Trophoblast cell (in vitro differentiated cells and primary cell): ENCODE measurements at regions not wholly inside any gene's neighbourhood (a gene's known extent, or its start where the extent isn't known, plus 50 kb on each side); places are given as distances from the start of the nearest gene placed in this dataset.

Source experiments
- DNase-seq, 2 donors: peaks; one replicate each; pipeline ENCODE4 v3.0.0-alpha.2; 2016
- H2AFZ ChIP-seq: 2 replicates; pipeline ENCODE4 v1.6.1; 2013; ENCODE audit warnings: low read length, moderate library complexity, mild to moderate bottlenecking; ENCODE audit not compliant: insufficient read depth, poor library complexity
- H2AK5ac ChIP-seq: 2 replicates; pipeline ENCODE4 v1.6.1; 2013; ENCODE audit warnings: mild to moderate bottlenecking, low read length
- H2BK120ac ChIP-seq: 2 replicates; pipeline ENCODE4 v1.6.1; 2013; ENCODE audit warnings: low read length, mild to moderate bottlenecking, moderate library complexity; ENCODE audit not compliant: insufficient read depth, poor library complexity
- H2BK12ac ChIP-seq: 2 replicates; pipeline ENCODE4 v1.6.1; 2013; ENCODE audit warnings: mild to moderate bottlenecking, low read length, moderate library complexity
- H2BK5ac ChIP-seq: 2 replicates; pipeline ENCODE4 v1.6.1; 2013; ENCODE audit warnings: low read length, low read depth, moderate library complexity, mild to moderate bottlenecking; ENCODE audit not compliant: poor library complexity
- H3K14ac ChIP-seq: 2 replicates; pipeline ENCODE4 v1.6.1; 2013; ENCODE audit warnings: mild to moderate bottlenecking, low read length
- H3K18ac ChIP-seq: 2 replicates; pipeline ENCODE4 v1.6.1; 2013; ENCODE audit warnings: mild to moderate bottlenecking, low read length
- H3K23ac ChIP-seq: 2 replicates; pipeline ENCODE4 v1.6.1; 2013; ENCODE audit warnings: low read length
- H3K27ac ChIP-seq: 2 replicates; pipeline ENCODE4 v1.5.1; 2013; ENCODE audit warnings: low read depth, mild to moderate bottlenecking, inconsistent platforms, low read length, moderate library complexity
- H3K27me3 ChIP-seq: 2 replicates; pipeline ENCODE4 v1.6.1; 2013; ENCODE audit warnings: inconsistent platforms, mild to moderate bottlenecking, low read length, moderate library complexity; ENCODE audit not compliant: insufficient read depth
- H3K36me3 ChIP-seq, 2 experiments: 1 replicate in 1 of 2; 2 replicates in 1 of 2; pipeline ENCODE4 v1.6.1; 2013; ENCODE audit warnings: low read length in 2 of 2, mild to moderate bottlenecking in 2 of 2, moderate library complexity in 1 of 2; ENCODE audit not compliant: insufficient read depth in 2 of 2, control insufficient read depth in 1 of 2
- H3K4ac ChIP-seq: 2 replicates; pipeline ENCODE4 v1.6.1; 2013; ENCODE audit warnings: low read depth, mild to moderate bottlenecking, low read length, moderate library complexity
- H3K4me1 ChIP-seq, 2 experiments: 1 replicate in 1 of 2; 2 replicates in 1 of 2; pipeline ENCODE4 v1.6.1; 2013; ENCODE audit warnings: low read length in 2 of 2, mild to moderate bottlenecking in 2 of 2, moderate library complexity in 1 of 2; ENCODE audit not compliant: insufficient read depth in 2 of 2, control insufficient read depth in 1 of 2
- H3K4me2 ChIP-seq: 2 replicates; pipeline ENCODE4 v1.6.1; 2013; ENCODE audit warnings: inconsistent platforms, mild to moderate bottlenecking, low read length, moderate library complexity
- H3K4me3 ChIP-seq: 2 replicates; pipeline ENCODE4 v1.5.1; 2013; ENCODE audit warnings: mild to moderate bottlenecking, low read depth, low read length, inconsistent platforms
- H3K79me1 ChIP-seq: one replicate; pipeline ENCODE4 v1.6.1; 2013; ENCODE audit warnings: low read length
- H3K79me2 ChIP-seq: 2 replicates; pipeline ENCODE4 v1.6.1; 2013; ENCODE audit warnings: low read length, mild to moderate bottlenecking; ENCODE audit not compliant: control insufficient read depth, insufficient read depth, poor library complexity
- H3K9ac ChIP-seq: 2 replicates; pipeline ENCODE4 v1.6.1; 2013; ENCODE audit warnings: mild to moderate bottlenecking, low read length
- H3K9me3 ChIP-seq: 2 replicates; pipeline ENCODE4 v1.6.1; 2013; ENCODE audit warnings: low read depth, mild to moderate bottlenecking, control low read depth, inconsistent platforms, low read length; ENCODE audit not compliant: insufficient read depth
- H4K12ac ChIP-seq: 2 replicates; pipeline ENCODE4 v1.6.1; 2013; ENCODE audit warnings: low read depth, mild to moderate bottlenecking, low read length, moderate library complexity
- H4K8ac ChIP-seq: 2 replicates; pipeline ENCODE4 v1.6.1; 2013; ENCODE audit warnings: low read depth, mild to moderate bottlenecking, low read length, moderate library complexity
- H4K91ac ChIP-seq: one replicate; pipeline ENCODE4 v1.6.1; 2013; ENCODE audit warnings: low read depth, mild to moderate bottlenecking, low read length, moderate library complexity
- WGBS: extraction: QIAGEN DNeasy Blood & Tissue Kit; methylation state at CpG from one replicate; pipeline ENCODE4 v1.1.7; 2013; ENCODE audit warnings: missing lambda C conversion rate; ENCODE audit not compliant: insufficient read length, insufficient coverage; ENCODE audit errors: extremely low coverage; 5-methylcytosine and 5-hydroxymethylcytosine counted together

GRCh38 chr9:88053856-88054501, 79.6 kb upstream of the CDK20 start:
- WGBS = no CpG with 5 or more reads among the region's 9 CpGs

GRCh38 chr9:88052321-88052965, 78.1 kb upstream of the CDK20 start:
- Histone ChIP-seq H2BK120ac (no peak overlapping the region), H3K4me3 (no peak overlapping the region), H3K4me2 (no peak overlapping the region), H4K91ac (no peak overlapping the region), H3K14ac (no peak overlapping the region), H3K23ac (no peak overlapping the region), H3K27me3 (no peaks in the 10 kb centered on the region), H2BK12ac (no peak overlapping the region), H3K79me2 (no peaks in the 10 kb centered on the region), H2BK5ac (no peak overlapping the region), H3K79me1 (no peaks in the 10 kb centered on the region), H2AK5ac (no peak overlapping the region), H2AFZ (no peak overlapping the region), H3K9ac (no peak overlapping the region), H3K4ac (no peak overlapping the region), H3K18ac (no peak overlapping the region), H3K4me1 (peaks cover 2 to 6% of the 10 kb centered on the region in 2 experiments), H3K36me3 (no peaks in the 10 kb centered on the region), H4K8ac (no peak overlapping the region), H3K9me3 (peaks cover 4% of the 10 kb centered on the region), H3K27ac (no peak overlapping the region), H4K12ac (no peak overlapping the region)
- no peak for DNase-seq
- WGBS = no CpG with 5 or more reads among the region's 5 CpGs

More at GRCh38 chr9:88053856-88054501, 79.6 kb upstream of the CDK20 start:
- Histone ChIP-seq H3K9me3 (peaks cover 4% of the 10 kb centered on the region), H3K36me3 (no peaks in the 10 kb centered on the region), H4K91ac (no peak overlapping the region), H3K9ac (no peak overlapping the region), H4K8ac (no peak overlapping the region), H3K27ac (no peak overlapping the region), H3K14ac (no peak overlapping the region), H2BK5ac (no peak overlapping the region), H3K23ac (no peak overlapping the region), H3K4ac (no peak overlapping the region), H4K12ac (no peak overlapping the region), H3K18ac (no peak overlapping the region), H2BK120ac (no peak overlapping the region), H2AK5ac (no peak overlapping the region), H3K27me3 (no peaks in the 10 kb centered on the region), H3K4me2 (no peak overlapping the region), H2AFZ (no peak overlapping the region), H3K4me1 (peaks cover 2 to 6% of the 10 kb centered on the region in 2 experiments), H3K79me1 (no peaks in the 10 kb centered on the region), H3K79me2 (no peaks in the 10 kb centered on the region), H2BK12ac (no peak overlapping the region), H3K4me3 (no peak overlapping the region)
- DNase-seq = no peak

- H3K4me3 ChIP-seq = no peak overlapping the region
- WGBS = no CpG with 5 or more reads among the region's 8 CpGs
- H3K27ac ChIP-seq = no peak overlapping the region
- no peak overlapping the region for H2AFZ ChIP-seq
- no peak overlapping the region for H4K12ac ChIP-seq
- DNase-seq = no peak
- H3K36me3 ChIP-seq = no peaks in the 10 kb centered on the region
- no peak overlapping the region for H2AK5ac ChIP-seq
- no peak overlapping the region for H2BK120ac ChIP-seq
- H4K8ac ChIP-seq = no peak overlapping the region
- H3K4me1 ChIP-seq = peaks cover 2 to 6% of the 10 kb centered on the region in 2 experiments
- no peak overlapping the region for H2BK5ac ChIP-seq
- no peaks in the 10 kb centered on the region for H3K79me1 ChIP-seq
- no peak overlapping the region for H2BK12ac ChIP-seq
- H3K27me3 ChIP-seq = no peaks in the 10 kb centered on the region
- no peak overlapping the region for H3K4me2 ChIP-seq
- peak overlapping the region; percentile 8 for H3K14ac ChIP-seq
- no peak overlapping the region for H3K9ac ChIP-seq
- H3K23ac ChIP-seq = no peak overlapping the region
- no peak overlapping the region for H3K18ac ChIP-seq
- no peak overlapping the region for H4K91ac ChIP-seq
- no peak overlapping the region for H3K4ac ChIP-seq
- H3K9me3 ChIP-seq = peaks cover 5% of the 10 kb centered on the region
- no peaks in the 10 kb centered on the region for H3K79me2 ChIP-seq
Measured at GRCh38 chr9:88051138-88051537, 76.8 kb upstream of the CDK20 start.

GRCh38 chr9:88049677-88050307, 75.5 kb upstream of the CDK20 start:
- no peak overlapping the region for H3K4ac ChIP-seq
- no peak overlapping the region for H2AK5ac ChIP-seq
- H3K4me1 ChIP-seq = peaks cover 2 to 6% of the 10 kb centered on the region in 2 experiments
- H4K12ac ChIP-seq = no peak overlapping the region
- H3K9ac ChIP-seq = no peak overlapping the region
- H4K91ac ChIP-seq = no peak overlapping the region
- H3K27me3 ChIP-seq = no peaks in the 10 kb centered on the region
- no peaks in the 10 kb centered on the region for H3K36me3 ChIP-seq
- no peak overlapping the region for H2BK120ac ChIP-seq
- peak in 1 of 2 donors; percentile 62 for DNase-seq
- H3K79me1 ChIP-seq = no peaks in the 10 kb centered on the region
- WGBS = no CpG with 5 or more reads among the region's 14 CpGs
- H3K14ac ChIP-seq = no peak overlapping the region
- no peak overlapping the region for H3K4me3 ChIP-seq
- H3K4me2 ChIP-seq = no peak overlapping the region
- H4K8ac ChIP-seq = no peak overlapping the region
- no peak overlapping the region for H2AFZ ChIP-seq
- no peak overlapping the region for H2BK5ac ChIP-seq
- peaks cover 3% of the 10 kb centered on the region for H3K9me3 ChIP-seq
- no peaks in the 10 kb centered on the region for H3K79me2 ChIP-seq
- no peak overlapping the region for H3K23ac ChIP-seq
- H3K27ac ChIP-seq = no peak overlapping the region
- H3K18ac ChIP-seq = no peak overlapping the region
- no peak overlapping the region for H2BK12ac ChIP-seq
